ENCODE measurements at regions not wholly inside any gene's neighbourhood (a gene's known extent, or its start where the extent isn't known, plus 50 kb on each side); places are given as distances from the start of the nearest gene placed in this dataset.

DNA sequence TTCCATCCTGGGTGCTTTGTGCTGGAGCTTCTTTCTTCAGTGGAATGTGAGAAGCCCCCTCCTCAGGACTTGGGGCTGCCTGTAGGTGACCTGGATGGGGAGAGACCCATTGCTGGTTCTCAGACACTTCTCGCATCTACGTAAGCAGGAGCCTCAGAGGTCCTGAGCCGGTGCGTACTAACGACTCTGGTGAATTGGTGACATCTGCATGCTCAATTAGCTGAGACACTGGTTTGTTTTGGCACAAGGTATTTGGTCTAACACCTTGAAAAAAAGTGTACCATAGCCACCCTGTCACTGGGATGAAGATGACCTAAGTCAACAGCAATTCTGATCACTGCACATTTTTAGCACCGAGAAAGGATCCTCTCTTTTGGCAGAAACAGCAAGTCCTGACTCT is 57.7 kb downstream of the LRRC30 start:
- H3K36me3 Mint-ChIP-seq: no peaks in the 10 kb centered on the region
- H3K4me1 Mint-ChIP-seq: no peaks in the 10 kb centered on the region
- no peak for ATAC-seq
- H3K4me3 Mint-ChIP-seq: no peak overlapping the region
- DNase-seq (ENCODE audit: low spot score in 2 of 2): no peak
- no peak overlapping the region for H3K27ac Mint-ChIP-seq
- H3K9me3 Mint-ChIP-seq: peaks cover 11% of the 10 kb centered on the region

DNA sequence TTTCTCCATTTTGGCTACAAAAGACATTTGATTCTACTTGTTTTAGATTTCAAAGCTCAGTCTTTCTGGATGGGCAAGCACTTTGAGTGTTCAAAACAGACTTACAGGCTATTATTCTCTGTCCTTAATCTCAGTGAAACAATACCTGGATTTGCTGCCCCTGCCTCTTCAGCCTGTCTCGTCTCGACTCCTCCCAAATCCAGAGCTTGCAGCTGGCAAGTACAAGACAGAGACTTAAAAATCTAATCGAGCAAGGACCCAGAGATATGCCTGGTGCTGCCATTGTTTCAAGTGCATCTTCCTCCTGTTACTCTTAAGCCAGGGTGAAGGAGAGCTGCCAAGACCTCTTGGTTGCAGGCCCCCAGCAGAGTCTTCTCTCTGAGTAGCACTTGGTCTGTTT is 59.2 kb downstream of the LRRC30 start:
- Mint-ChIP-seq H3K36me3 (no peaks in the 10 kb centered on the region), H3K9me3 (peaks cover 15% of the 10 kb centered on the region), H3K4me1 (no peaks in the 10 kb centered on the region), H3K27ac (no peak overlapping the region), H3K4me3 (no peak overlapping the region)
- DNase-seq (ENCODE audit: low spot score in 2 of 2) (no peak), ATAC-seq (no peak)

DNA sequence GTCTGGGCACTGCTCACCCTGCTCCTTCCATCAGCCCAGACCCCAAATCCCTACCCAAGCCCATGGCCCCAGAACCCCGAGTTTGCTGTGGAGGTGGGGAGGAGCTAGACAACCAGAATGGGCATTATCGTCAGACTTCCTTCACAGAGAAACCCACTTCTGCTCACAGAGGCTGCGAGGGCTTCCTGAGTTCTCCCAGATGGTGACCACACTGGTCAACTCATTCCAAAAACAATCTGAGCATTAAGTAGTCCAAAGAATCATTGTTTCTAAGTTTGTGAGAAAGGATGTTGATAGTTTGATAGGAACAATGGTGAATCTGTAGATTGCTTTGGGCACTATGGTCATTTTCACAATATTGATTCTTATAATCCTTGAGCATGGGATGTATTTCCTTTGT is 60.2 kb downstream of the LRRC30 start:
- Mint-ChIP-seq H3K27ac (no peak overlapping the region), H3K9me3 (peaks cover 16% of the 10 kb centered on the region), H3K4me1 (no peaks in the 10 kb centered on the region), H3K4me3 (no peak overlapping the region), H3K36me3 (no peaks in the 10 kb centered on the region)
- ATAC-seq: no peak
- DNase-seq (ENCODE audit: low spot score in 2 of 2): no peak

DNA sequence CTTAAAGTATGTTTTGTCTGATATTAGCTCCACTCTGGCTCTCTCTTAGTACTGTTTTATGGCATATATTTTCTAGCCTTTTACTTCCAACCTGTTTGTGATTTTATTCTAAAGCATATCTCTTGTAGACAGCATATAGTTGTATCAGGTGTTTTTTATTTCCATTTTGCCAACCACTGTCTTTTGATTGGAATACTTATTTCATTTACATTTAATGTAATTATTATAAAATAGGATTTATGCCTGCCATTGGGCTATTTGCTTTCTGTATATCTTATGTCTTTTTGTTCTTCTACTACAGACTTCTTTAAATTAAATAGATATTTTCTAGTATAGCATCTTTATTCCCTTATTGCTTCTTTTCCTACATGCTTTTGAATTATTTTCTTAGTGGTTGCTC is 67.3 kb downstream of the LRRC30 start:
- Mint-ChIP-seq H3K4me1 (no peaks in the 10 kb centered on the region), H3K36me3 (no peaks in the 10 kb centered on the region), H3K27ac (no peak overlapping the region), H3K9me3 (peaks cover 33% of the 10 kb centered on the region), H3K4me3 (no peak overlapping the region)
- ATAC-seq (no peak), DNase-seq (ENCODE audit: low spot score in 2 of 2) (no peak)

DNA sequence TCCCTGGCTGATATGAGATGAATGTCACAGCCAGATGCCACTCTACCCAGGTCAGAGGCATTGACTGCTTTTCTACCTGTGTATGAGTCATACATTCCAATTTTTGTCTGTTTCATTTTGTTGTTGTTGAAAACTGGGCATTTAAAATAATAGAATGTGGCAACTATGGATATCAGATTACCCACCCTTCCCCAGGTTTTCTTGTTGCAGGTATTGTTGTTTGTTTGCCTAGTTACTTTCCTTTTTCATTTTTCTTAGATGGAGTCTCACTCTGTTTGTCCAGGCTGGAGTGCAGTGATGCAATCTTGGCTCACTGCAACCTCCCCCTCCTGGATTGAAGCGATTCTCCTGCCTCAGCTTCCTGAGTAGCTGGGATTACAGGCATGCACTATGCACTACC is 70.2 kb downstream of the LRRC30 start:
- Mint-ChIP-seq H3K4me1 (no peaks in the 10 kb centered on the region), H3K4me3 (no peak overlapping the region), H3K9me3 (peaks cover 35% of the 10 kb centered on the region), H3K36me3 (no peaks in the 10 kb centered on the region), H3K27ac (no peak overlapping the region)
- DNase-seq (ENCODE audit: low spot score in 2 of 2) (no peak), ATAC-seq (no peak)

DNA sequence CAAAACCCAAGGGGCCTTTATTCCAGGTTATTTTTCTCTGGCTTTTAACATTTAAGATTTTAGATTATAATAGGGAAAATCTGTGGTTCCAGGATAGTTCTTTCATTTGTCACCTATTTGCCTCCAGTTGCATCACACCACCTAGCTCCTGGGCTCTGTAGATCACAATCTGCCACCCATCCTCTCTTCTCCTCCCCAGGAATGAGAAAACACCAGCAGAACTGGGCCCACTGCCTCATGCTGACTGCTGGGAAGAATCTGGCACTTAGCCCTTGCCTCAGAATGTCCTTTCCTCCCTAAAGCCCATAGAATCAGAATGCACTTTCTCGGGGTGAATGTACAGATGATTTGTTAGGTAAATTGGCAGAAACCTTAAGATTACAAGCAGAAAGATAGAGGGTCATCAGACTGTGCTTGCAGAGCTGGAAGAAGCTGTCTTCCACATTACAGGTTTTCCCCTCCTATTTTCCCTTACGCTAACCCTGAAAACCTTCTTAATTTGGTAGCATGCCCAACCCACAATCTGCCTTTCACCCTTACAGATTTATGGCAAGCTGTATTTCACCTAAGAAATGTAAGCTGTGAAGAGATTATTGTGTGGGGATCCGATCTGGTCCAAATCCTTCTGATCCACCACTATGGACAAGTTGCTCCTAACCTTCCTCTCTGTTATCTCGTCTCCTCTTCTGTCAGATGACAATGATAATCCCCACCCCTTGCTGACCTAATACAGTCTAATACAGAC is 72.6 kb downstream of the LRRC30 start:
- Mint-ChIP-seq H3K27ac (no peak overlapping the region), H3K36me3 (no peaks in the 10 kb centered on the region), H3K9me3 (peaks cover 26% of the 10 kb centered on the region), H3K4me3 (no peak overlapping the region), H3K4me1 (no peaks in the 10 kb centered on the region)
- no peak for ATAC-seq
- DNase-seq (ENCODE audit: low spot score in 2 of 2): no peak

DNA sequence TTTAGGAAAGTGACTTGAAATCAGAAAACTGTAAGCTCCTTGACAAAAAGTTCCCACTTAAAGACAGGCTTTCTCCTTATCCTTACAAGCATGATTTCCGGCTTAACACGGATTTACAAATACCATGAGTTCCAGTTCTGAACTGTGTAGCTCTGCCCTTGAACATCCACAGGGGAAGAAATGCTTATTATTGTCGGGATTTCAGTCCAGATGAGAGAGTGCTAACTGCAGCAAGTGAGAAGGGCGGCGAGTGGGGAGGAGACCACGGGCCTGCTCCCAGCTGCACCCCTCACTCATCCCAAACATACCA is 73.1 kb downstream of the LRRC30 start:
- H3K4me1 Mint-ChIP-seq: no peaks in the 10 kb centered on the region
- H3K27ac Mint-ChIP-seq: no peak overlapping the region
- ATAC-seq (no peak), DNase-seq (ENCODE audit: low spot score in 2 of 2) (no peak)
- H3K9me3 Mint-ChIP-seq: peaks cover 23% of the 10 kb centered on the region
- H3K4me3 Mint-ChIP-seq: no peak overlapping the region
- H3K36me3 Mint-ChIP-seq: no peaks in the 10 kb centered on the region

DNA sequence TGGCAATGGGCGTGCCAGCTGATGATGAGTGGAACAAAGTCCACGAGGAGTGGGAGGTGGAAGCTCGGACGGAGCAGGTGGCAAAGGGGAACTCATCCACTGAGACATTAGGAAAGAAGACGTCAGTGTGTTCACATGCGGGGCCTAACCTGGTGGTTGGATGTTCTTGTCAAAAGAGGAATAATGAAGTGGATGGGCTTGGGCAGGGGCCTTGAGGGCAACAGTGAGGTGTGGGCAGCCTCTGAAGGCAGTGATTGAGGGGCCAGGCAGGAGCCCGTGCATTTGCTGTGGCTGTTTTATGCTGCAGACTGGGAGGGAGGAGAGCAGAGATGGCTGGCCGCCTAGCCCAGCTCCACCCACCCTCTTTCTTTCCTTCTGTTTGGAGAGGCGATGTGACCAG is 74.5 kb downstream of the LRRC30 start:
- DNase-seq (ENCODE audit: low spot score in 2 of 2) (no peak), ATAC-seq (no peak)
- H3K4me3 Mint-ChIP-seq: no peak overlapping the region
- H3K9me3 Mint-ChIP-seq: peaks cover 19% of the 10 kb centered on the region
- H3K27ac Mint-ChIP-seq: no peak overlapping the region
- H3K36me3 Mint-ChIP-seq: no peaks in the 10 kb centered on the region
- H3K4me1 Mint-ChIP-seq: no peaks in the 10 kb centered on the region

DNA sequence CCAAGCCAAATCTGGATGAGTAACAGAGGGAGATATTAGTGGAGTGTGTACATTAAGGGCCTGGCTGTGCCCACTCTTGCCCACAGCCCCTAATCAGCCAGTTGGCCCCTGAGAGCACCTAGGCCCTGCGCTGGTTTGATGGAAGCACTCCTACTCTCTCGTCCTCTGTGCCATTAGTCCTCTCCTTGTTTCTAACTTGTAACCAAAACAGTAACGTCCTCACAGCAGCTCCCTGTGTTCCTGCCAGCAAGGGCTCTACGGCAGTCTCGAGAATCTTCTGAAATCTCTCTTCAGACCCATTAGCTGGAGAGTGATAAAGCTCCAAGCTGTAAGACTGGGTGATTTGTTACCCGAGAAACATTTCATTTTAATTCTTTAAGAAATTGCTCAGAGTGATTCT is 76.1 kb downstream of the LRRC30 start:
- no peak for DNase-seq (ENCODE audit: low spot score in 2 of 2)
- no peak for ATAC-seq

DNA sequence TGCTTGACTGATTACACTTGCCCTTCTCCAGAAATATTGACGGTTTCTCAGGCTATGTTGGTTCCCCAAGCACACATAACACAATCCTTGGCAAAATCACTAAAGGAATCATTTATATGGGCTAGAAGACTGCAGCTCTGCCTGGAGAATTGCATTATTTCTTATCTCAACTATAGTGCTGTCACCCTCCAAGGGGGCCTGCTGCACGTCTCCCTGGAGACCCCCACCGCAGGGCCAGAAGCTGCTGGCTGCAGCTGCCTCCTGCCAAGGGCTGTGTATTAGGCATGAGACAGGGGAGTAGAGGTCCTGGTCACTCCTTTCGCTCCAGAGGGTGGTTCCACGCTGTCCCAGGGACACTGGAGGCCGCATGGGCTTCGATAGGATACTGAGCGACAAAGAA is 76.6 kb downstream of the LRRC30 start:
- Mint-ChIP-seq H3K4me3 (no peak overlapping the region), H3K9me3 (peaks cover 17% of the 10 kb centered on the region), H3K27ac (no peak overlapping the region), H3K4me1 (no peaks in the 10 kb centered on the region), H3K36me3 (no peaks in the 10 kb centered on the region)
- ATAC-seq (no peak), DNase-seq (ENCODE audit: low spot score in 2 of 2) (no peak)

More for the DNA sequence above, 76.1 kb downstream of the LRRC30 start:
- Mint-ChIP-seq H3K9me3 (peaks cover 17% of the 10 kb centered on the region), H3K4me1 (no peaks in the 10 kb centered on the region), H3K36me3 (no peaks in the 10 kb centered on the region), H3K4me3 (no peak overlapping the region), H3K27ac (no peak overlapping the region)

DNA sequence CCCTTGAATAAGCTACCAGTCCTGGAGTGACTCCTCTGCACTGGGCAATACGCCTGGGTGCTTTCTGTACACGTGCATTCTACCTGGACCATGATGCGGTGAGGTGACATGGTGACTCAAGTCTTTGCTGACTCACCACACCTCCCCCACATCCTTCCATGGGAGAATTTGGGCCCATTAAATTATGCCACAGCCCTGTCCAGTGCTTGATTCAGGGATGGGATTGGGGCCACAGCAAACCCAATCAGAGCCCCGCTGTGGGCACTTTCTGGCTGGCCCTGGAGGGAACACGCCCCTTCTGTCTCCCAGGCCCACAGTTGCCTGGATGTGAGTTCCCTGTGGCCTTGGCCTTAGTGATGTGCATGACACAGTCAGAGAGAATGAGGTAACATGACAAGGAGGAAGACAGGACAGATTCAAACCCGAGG is 86.9 kb downstream of the LRRC30 start:
- ATAC-seq (peak; percentile 28), DNase-seq (ENCODE audit: low spot score in 2 of 2) (no peak)
- H3K4me3 Mint-ChIP-seq: no peak overlapping the region
- H3K36me3 Mint-ChIP-seq: no peaks in the 10 kb centered on the region
- H3K4me1 Mint-ChIP-seq: no peaks in the 10 kb centered on the region
- peaks cover 5% of the 10 kb centered on the region for H3K9me3 Mint-ChIP-seq
- no peak overlapping the region for H3K27ac Mint-ChIP-seq

DNA sequence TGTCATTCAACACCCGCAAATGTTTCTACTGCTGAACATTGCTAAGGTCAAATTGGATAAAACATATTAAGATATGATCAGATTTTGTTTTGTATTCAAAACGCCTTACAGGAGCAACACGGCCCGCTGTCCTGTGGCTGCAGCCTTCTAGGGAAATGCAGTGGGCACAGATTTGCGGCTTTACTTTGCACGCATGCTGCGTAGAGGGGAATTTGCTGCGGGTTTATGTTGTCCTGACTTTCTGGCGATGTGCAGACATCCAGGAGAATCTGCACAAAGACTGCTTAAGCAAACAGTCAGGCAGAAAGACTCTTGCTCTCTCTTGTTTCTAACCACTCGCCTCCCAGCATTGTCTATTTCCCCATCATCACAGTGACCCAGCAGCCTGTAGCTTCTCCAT is 88.3 kb downstream of the LRRC30 start:
- Mint-ChIP-seq H3K4me1 (no peaks in the 10 kb centered on the region), H3K9me3 (peaks cover 5% of the 10 kb centered on the region), H3K27ac (no peak overlapping the region), H3K4me3 (no peak overlapping the region), H3K36me3 (no peaks in the 10 kb centered on the region)
- DNase-seq (ENCODE audit: low spot score in 2 of 2): no peak
- no peak for ATAC-seq

DNA sequence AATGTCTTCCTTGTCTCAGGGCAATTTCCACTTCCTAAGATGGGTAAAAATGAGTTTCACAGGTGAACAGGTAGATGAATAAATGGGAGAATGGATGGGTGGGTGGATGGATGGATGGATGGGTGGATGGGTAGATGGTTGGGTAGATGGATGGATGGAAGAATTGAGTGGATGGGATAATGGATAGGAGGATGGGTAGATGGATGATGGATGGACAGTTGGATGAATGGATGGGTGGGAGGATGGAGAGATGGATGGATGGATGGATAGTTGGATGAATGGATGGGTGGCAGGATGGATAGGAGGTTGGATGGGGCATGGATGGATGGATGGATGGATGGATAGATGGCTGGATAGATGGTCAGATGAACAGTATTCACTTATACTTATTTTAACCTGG is 90.9 kb downstream of the LRRC30 start:
- H3K36me3 Mint-ChIP-seq: no peaks in the 10 kb centered on the region
- H3K4me3 Mint-ChIP-seq: no peak overlapping the region
- no peak for ATAC-seq
- no peaks in the 10 kb centered on the region for H3K4me1 Mint-ChIP-seq
- DNase-seq (ENCODE audit: low spot score in 2 of 2): no peak
- H3K9me3 Mint-ChIP-seq: peaks cover 8% of the 10 kb centered on the region
- no peak overlapping the region for H3K27ac Mint-ChIP-seq

DNA sequence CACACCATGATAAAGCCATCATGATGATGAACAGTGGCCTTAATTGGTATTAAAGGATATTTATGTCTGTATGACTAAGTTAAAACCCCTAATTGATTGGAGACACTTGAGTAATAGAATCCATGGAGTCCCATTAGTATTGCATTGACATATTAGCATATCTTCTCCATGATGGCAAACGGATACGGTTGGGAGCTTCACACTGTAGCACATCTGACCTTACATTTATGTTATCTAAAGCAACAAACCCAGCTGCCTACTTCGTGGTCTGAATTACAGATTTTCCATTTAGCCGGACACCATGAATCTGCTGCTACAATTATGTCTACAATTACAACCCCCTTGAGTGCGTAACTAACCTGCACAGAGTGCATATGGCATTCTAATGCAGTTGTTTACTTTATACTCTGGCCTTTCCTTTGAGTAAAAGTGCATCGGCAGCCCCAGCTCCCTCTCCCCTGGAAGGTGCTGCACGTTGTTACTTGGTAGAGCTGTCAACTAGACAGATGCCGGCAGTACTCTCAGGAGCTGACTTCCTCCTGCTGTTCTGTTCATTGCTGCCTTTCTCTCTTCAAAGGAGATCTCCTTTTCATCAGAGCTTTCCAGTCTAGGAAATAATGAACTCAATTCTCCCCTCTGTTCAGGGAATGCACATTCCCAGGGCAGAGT is 92.1 kb downstream of the LRRC30 start:
- Mint-ChIP-seq H3K4me3 (no peak overlapping the region), H3K27ac (no peak overlapping the region)

DNA sequence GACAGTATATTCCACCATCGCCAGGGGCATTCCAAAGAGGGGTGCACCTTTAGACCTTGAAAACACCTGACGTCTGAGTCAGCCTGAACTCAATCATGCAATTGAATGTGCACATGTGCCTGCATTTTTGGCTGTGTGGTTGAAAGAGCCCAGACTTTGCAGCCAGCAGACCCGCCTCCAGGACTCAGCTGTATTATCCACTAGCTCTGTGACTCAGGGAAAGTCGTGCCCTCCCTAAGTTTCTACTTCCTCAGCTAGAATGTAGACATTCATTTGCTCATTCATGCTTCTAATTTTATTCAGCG is 94.2 kb downstream of the LRRC30 start:
- Mint-ChIP-seq H3K36me3 (no peaks in the 10 kb centered on the region), H3K4me3 (no peak overlapping the region), H3K27ac (no peak overlapping the region), H3K4me1 (no peaks in the 10 kb centered on the region), H3K9me3 (peaks cover 9% of the 10 kb centered on the region)
- ATAC-seq (no peak), DNase-seq (ENCODE audit: low spot score in 2 of 2) (no peak)

More for the DNA sequence above, 92.1 kb downstream of the LRRC30 start:
- DNase-seq (ENCODE audit: low spot score in 2 of 2): no peak
- ATAC-seq: no peak
- Mint-ChIP-seq H3K36me3 (no peaks in the 10 kb centered on the region), H3K9me3 (peaks cover 13% of the 10 kb centered on the region), H3K4me1 (no peaks in the 10 kb centered on the region)

DNA sequence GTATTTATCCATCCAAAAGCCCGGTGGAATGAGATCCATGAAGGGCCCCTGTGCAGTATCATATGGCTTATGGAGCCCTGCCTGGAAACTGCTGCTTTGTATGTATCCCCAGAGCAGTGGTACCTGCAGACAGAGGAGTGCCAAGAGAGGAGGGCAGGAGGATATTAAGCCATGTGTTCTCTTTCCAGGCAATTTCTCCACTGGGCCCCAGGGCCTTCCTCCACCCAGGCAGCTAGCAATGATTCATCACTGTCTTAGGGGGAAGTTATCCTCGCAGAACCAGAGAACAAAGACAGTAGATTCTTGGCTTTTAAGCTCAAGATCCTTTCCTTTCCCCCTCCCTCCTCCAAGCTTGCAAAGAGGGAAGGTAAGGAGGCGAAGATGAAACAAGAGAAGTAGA is 98.1 kb downstream of the LRRC30 start:
- H3K36me3 Mint-ChIP-seq: no peaks in the 10 kb centered on the region
- ATAC-seq: no peak
- H3K4me3 Mint-ChIP-seq: no peak overlapping the region
- no peaks in the 10 kb centered on the region for H3K4me1 Mint-ChIP-seq
- no peak for DNase-seq (ENCODE audit: low spot score in 2 of 2)
- no peak overlapping the region for H3K27ac Mint-ChIP-seq
- peaks cover 9% of the 10 kb centered on the region for H3K9me3 Mint-ChIP-seq

DNA sequence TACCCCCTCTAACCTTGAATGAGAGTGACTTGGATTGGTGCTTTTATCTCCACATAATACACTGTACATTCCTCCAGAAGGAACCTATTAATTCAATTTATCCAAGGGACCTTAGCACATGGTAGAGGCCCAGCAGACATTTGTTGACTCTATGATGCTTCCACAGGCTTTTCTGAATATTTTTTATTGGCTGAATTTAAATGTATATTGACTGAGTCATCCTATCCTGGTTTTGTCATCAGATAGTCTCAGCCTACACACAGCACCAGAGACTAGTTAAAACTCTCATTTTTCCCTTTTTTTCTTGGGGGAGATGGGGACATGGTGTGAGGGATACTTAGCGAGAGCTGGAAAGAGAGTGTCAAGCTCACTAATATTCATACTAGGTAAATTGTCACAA is 101.6 kb downstream of the LRRC30 start:
- no peak for ATAC-seq
- DNase-seq (ENCODE audit: low spot score in 2 of 2): no peak
- Mint-ChIP-seq H3K4me3 (no peak overlapping the region), H3K4me1 (no peaks in the 10 kb centered on the region), H3K9me3 (peaks cover 3% of the 10 kb centered on the region), H3K36me3 (no peaks in the 10 kb centered on the region), H3K27ac (no peak overlapping the region)
